Lung (tissue), 11 donors: ENCODE measurements at regions not wholly inside any gene's neighbourhood (a gene's known extent, or its start where the extent isn't known, plus 50 kb on each side); places are given as distances from the start of the nearest gene placed in this dataset.

Experiments used
- ATAC-seq: fragments of 200-7000 bp; cut with Tn5 transposase; one replicate; pipeline ENCODE4 v1.9.1; 2020; ENCODE audit warnings: moderate number of reproducible peaks; ENCODE audit not compliant: insufficient read depth, low FRiP score
- DNase-seq, 3 donors: peaks; one replicate each; pipeline ENCODE4 v3.0.0-alpha.2; 2013 to 2017
- H3K27ac ChIP-seq, 2 donors: one replicate each; pipeline ENCODE4 v1.5.1; 2013; ENCODE audit warnings: mild to moderate bottlenecking in 2 of 2, moderate library complexity in 2 of 2, control low read depth in 1 of 2, inconsistent platforms in 1 of 2, low read depth in 1 of 2, low read length in 1 of 2
- H3K27me3 ChIP-seq, 3 donors: one replicate each; pipeline ENCODE4 v1.5.1; 2013; ENCODE audit warnings: low read length in 2 of 3; ENCODE audit not compliant: control insufficient read depth in 3 of 3, insufficient read depth in 3 of 3
- H3K36me3 ChIP-seq, 4 donors: one replicate each; pipeline ENCODE4 v1.5.1; 2013; ENCODE audit warnings: low read length in 4 of 4, mild to moderate bottlenecking in 1 of 4, moderate library complexity in 1 of 4; ENCODE audit not compliant: control insufficient read depth in 4 of 4, insufficient read depth in 4 of 4
- H3K4me1 ChIP-seq, 5 donors: one replicate each; pipeline ENCODE4 v1.5.1; 2013; ENCODE audit warnings: low read length in 5 of 5, mild to moderate bottlenecking in 2 of 5, moderate library complexity in 1 of 5; ENCODE audit not compliant: control insufficient read depth in 5 of 5, insufficient read depth in 5 of 5
- H3K4me3 ChIP-seq: one replicate; pipeline ENCODE4 v1.5.1; 2013; ENCODE audit warnings: mild to moderate bottlenecking, control low read depth, moderate library complexity
- H3K9ac ChIP-seq, 2 donors: one replicate each; pipeline ENCODE4 v1.5.1; 2013; ENCODE audit warnings: low read length in 2 of 2, control low read depth in 1 of 2; ENCODE audit not compliant: insufficient read depth in 1 of 2
- H3K9me3 ChIP-seq, 4 donors: one replicate each; pipeline ENCODE4 v1.5.1; 2013; ENCODE audit warnings: low read length in 3 of 4, mild to moderate bottlenecking in 1 of 4, moderate library complexity in 1 of 4; ENCODE audit not compliant: control insufficient read depth in 4 of 4, insufficient read depth in 3 of 4
- WGBS, 2 donors: extraction: QIAGEN DNeasy Blood & Tissue Kit; methylation state at CpG; one replicate each; pipeline ENCODE4 v1.1.7; 2013; 5-methylcytosine and 5-hydroxymethylcytosine counted together
- TF ChIP-seq, protein P1 (sequence below): IDR thresholded peaks from 2 replicates; pipeline ENCODE4 v1.5.1; 2012; ENCODE audit warnings: mild to moderate bottlenecking; ENCODE audit errors: control extremely low read depth, extremely low read depth
- donor health status: control.
- donor health status: control.
- donor health status: Bipolar disorder and iron deficiency.
- donor health status: healthy.
- donor health status: DM: yes; HTN: yes; CAD: no.

DNA sequence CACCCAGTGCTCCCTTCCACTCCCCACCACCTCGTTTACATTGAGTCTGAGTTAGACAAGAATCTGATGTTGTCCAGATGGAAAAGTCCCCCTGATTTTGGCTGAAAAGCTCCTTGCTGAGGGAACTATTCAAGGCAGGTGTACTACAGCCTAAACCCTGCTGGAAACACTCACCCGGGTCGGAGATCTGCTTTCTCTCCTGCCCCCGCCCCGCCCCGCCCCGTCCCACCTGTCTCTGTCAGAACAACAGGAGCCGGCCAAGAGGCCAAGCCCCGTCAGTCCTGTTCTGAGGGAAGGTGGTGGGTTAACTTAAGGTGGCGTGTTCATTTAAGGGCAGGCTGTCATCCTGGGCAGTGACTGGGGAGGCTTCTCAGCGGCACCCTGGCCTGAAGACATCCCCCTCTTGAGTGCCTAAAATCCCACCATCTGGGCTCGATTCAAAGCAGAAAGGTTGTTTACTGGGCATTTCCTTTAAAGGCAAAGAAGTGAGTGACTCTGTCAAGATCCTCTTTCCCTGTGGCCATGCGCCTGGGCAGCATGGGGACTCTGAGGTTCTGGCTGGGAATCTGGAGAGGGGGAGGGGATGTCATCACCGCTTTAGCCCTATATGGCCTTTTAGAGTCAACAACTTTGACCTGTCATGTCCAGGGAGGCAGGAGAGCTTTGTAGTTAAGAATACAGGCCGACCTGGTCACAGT is 71.1 kb upstream of the NEURL1B start:
- no peak overlapping the region for H3K27ac ChIP-seq
- TF ChIP-seq, protein P1, sequence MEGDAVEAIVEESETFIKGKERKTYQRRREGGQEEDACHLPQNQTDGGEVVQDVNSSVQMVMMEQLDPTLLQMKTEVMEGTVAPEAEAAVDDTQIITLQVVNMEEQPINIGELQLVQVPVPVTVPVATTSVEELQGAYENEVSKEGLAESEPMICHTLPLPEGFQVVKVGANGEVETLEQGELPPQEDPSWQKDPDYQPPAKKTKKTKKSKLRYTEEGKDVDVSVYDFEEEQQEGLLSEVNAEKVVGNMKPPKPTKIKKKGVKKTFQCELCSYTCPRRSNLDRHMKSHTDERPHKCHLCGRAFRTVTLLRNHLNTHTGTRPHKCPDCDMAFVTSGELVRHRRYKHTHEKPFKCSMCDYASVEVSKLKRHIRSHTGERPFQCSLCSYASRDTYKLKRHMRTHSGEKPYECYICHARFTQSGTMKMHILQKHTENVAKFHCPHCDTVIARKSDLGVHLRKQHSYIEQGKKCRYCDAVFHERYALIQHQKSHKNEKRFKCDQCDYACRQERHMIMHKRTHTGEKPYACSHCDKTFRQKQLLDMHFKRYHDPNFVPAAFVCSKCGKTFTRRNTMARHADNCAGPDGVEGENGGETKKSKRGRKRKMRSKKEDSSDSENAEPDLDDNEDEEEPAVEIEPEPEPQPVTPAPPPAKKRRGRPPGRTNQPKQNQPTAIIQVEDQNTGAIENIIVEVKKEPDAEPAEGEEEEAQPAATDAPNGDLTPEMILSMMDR = no peak
- no peak for ATAC-seq

GRCh38 chr5:172568308-172568910 is 72.7 kb upstream of the NEURL1B start:
- H3K9me3 ChIP-seq = peaks cover 0 to 2% (median under 1%) of the 10 kb centered on the region in 4 donors
- no peak overlapping the region for H3K9ac ChIP-seq
- WGBS, 2 donors = 81 to 96% methylated on average over 3 of the region's 3 CpGs
- ATAC-seq = no peak
- H3K27me3 ChIP-seq = no peaks in the 10 kb centered on the region
- no peak overlapping the region for H3K4me3 ChIP-seq
- H3K27ac ChIP-seq = no peak overlapping the region
- no peak for DNase-seq
- no peaks in the 10 kb centered on the region for H3K36me3 ChIP-seq
- TF ChIP-seq, protein P1 = no peak
- peaks cover 0 to 26% (median 11%) of the 10 kb centered on the region in 5 donors for H3K4me1 ChIP-seq

More for the DNA sequence above, 71.1 kb upstream of the NEURL1B start:
- peaks cover 0 to 3% (median 1%) of the 10 kb centered on the region in 4 donors for H3K9me3 ChIP-seq
- H3K27me3 ChIP-seq = no peaks in the 10 kb centered on the region
- peaks cover 0 to 26% (median 9%) of the 10 kb centered on the region in 5 donors for H3K4me1 ChIP-seq
- peak in 2 of 3 donors; percentile 32 to 48 for DNase-seq
- no peak overlapping the region for H3K4me3 ChIP-seq
- H3K36me3 ChIP-seq = no peaks in the 10 kb centered on the region
- 59 to 82% methylated on average over 15 of the region's 15 CpGs for WGBS, 2 donors
- H3K9ac ChIP-seq = no peak overlapping the region

GRCh38 chr5:172567843-172568242 is 73.2 kb upstream of the NEURL1B start:
- Histone ChIP-seq H3K9ac (no peak overlapping the region), H3K27ac (no peak overlapping the region), H3K4me1 (peaks cover 0 to 27% (median 10%) of the 10 kb centered on the region in 5 donors), H3K9me3 (no peaks in the 10 kb centered on the region), H3K36me3 (no peaks in the 10 kb centered on the region), H3K4me3 (no peak overlapping the region), H3K27me3 (no peaks in the 10 kb centered on the region)
- ATAC-seq (no peak), DNase-seq (no peak)
- TF ChIP-seq, protein P1 = no peak
- WGBS, 2 donors = 93 to 95% methylated on average over 6 of the region's 6 CpGs
